Endodermal cell (in vitro differentiated cells): ENCODE measurements at regions not wholly inside any gene's neighbourhood (a gene's known extent, or its start where the extent isn't known, plus 50 kb on each side); places are given as distances from the start of the nearest gene placed in this dataset.

Experiments used
- DNase-seq: peaks from one replicate; pipeline ENCODE4 v3.0.0-alpha.2; 2017
- H3K27ac ChIP-seq: 2 replicates; pipeline ENCODE4 v1.5.1; 2013; ENCODE audit warnings: mild to moderate bottlenecking, low read depth, low read length, moderate library complexity
- H3K27me3 ChIP-seq: 2 replicates; pipeline ENCODE4 v1.6.1; 2013; ENCODE audit warnings: mild to moderate bottlenecking, low read length, moderate library complexity; ENCODE audit not compliant: insufficient read depth, control insufficient read depth, poor library complexity, severe bottlenecking
- H3K36me3 ChIP-seq: 2 replicates; pipeline ENCODE4 v1.7.0; 2013; ENCODE audit warnings: mild to moderate bottlenecking, low read length, moderate library complexity; ENCODE audit not compliant: control insufficient read depth, insufficient read depth
- H3K4me1 ChIP-seq: one replicate; pipeline ENCODE4 v1.7.0; 2013; ENCODE audit warnings: low read length; ENCODE audit not compliant: control insufficient read depth, insufficient read depth
- H3K4me3 ChIP-seq: 2 replicates; pipeline ENCODE4 v1.5.1; 2013; ENCODE audit warnings: mild to moderate bottlenecking, low read length, moderate library complexity
- H3K9ac ChIP-seq: 2 replicates; pipeline ENCODE4 v1.6.1; 2013; ENCODE audit warnings: mild to moderate bottlenecking, low read length, moderate library complexity; ENCODE audit not compliant: poor library complexity, severe bottlenecking; ENCODE audit errors: extremely low read depth
- H3K9me3 ChIP-seq: 2 replicates; pipeline ENCODE4 v1.6.1; 2013; ENCODE audit warnings: mild to moderate bottlenecking, low read length, moderate library complexity; ENCODE audit not compliant: control insufficient read depth
- H3K27ac Mint-ChIP-seq: 2 replicates; pipeline ENCODE4 v1.8.0; 2020; ENCODE audit warnings: mixed read lengths
- H3K27me3 Mint-ChIP-seq: 2 replicates; pipeline ENCODE4 v1.8.0; 2021; ENCODE audit warnings: mild to moderate bottlenecking, mixed read lengths; ENCODE audit not compliant: insufficient read depth
- H3K36me3 Mint-ChIP-seq: 2 replicates; pipeline ENCODE4 v1.8.0; 2020; ENCODE audit warnings: low read depth, mixed read lengths
- H3K4me1 Mint-ChIP-seq: 2 replicates; pipeline ENCODE4 v1.8.0; 2020; ENCODE audit warnings: mixed read lengths
- H3K4me3 Mint-ChIP-seq: 2 replicates; pipeline ENCODE4 v1.8.0; 2020; ENCODE audit warnings: mild to moderate bottlenecking, moderate library complexity, mixed read lengths
- H3K9me3 Mint-ChIP-seq: 2 replicates; pipeline ENCODE4 v1.8.0; 2020; ENCODE audit warnings: mild to moderate bottlenecking, mixed read lengths
- CTCF ChIP-seq: fragments of 200-600 bp; sonication (generic); conservative IDR thresholded peaks from 2 replicates; pipeline ENCODE4 v1.5.0; 2021; ENCODE audit warnings: antibody characterized with exemption, mild to moderate bottlenecking
- WGBS, 2 experiments: methylation state at CpG; one replicate each; pipeline versions ENCODE4 v1.1.5 to v1.1.7; 2013; ENCODE audit warnings: missing lambda C conversion rate in 2 of 2, mixed read lengths in 1 of 2; ENCODE audit not compliant: insufficient coverage in 1 of 2, insufficient read length in 1 of 2; 5-methylcytosine and 5-hydroxymethylcytosine counted together

DNA sequence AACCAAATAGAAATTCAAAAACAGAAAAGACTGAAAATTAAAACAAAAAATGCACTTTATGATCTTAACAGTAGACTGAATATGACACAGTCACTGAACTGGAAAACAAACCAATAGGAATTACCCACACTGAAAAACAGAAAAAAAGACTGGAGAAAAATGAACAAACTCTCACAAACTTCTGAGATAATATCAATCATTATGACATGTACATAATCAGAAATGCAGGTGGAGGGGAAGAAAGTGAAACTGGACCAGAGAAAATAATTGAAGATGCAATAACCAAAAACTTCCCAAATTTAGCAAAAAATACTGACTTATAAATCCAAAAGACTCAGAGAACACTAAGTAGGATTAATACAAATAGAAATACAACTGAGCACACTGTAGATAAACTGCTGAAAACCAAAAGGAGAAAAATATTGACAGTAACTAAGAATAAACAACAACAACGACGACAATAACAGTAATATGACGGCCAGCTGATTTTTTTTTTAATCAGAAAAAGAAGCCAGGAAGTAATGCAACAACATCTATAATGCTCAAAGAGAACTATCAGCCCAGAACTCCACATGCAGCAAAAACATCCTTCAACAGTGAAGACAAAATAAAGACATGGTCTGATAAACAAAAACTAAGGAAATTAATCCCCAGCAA, 108.1 kb downstream of the ZFAND4 start:
- Mint-ChIP-seq H3K4me1 (no peaks in the 10 kb centered on the region), H3K9me3 (peaks cover 41% of the 10 kb centered on the region), H3K27ac (peak overlapping the region; percentile 6), H3K36me3 (peaks cover 26% of the 10 kb centered on the region), H3K27me3 (no peaks in the 10 kb centered on the region), H3K4me3 (no peak overlapping the region)
- WGBS, 2 experiments, result 94% methylated on average over 3 of the region's 3 CpGs; no CpG with 5 or more reads in 1 of the 2 experiments
- H3K4me1 ChIP-seq, result no peaks in the 10 kb centered on the region
- DNase-seq, result no peak
- H3K36me3 ChIP-seq, result no peaks in the 10 kb centered on the region
- H3K9me3 ChIP-seq, result peaks cover 28% of the 10 kb centered on the region
- no peak overlapping the region for H3K9ac ChIP-seq
- no peak for TF ChIP-seq CTCF
- H3K27me3 ChIP-seq, result no peaks in the 10 kb centered on the region
- H3K27ac ChIP-seq, result no peak overlapping the region
- no peak overlapping the region for H3K4me3 ChIP-seq

DNA sequence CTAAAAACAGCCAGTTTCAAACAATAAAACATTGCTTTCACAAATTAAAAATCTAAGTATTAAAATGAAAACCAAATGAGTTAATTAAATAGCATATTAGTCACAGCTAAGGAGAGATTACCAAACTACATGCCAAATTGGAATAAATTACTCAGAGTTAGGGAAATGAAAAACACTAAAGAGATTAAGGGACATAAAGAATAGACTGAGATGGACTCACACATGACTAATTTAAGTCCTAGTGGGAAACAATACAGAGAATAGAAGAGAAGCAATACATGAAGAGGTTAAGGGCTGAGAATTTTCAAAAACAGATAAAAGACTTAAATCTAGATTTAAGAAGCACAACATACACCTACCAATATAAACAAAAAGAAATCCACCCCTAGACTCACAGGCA, 110.6 kb downstream of the ZFAND4 start:
- Histone ChIP-seq H3K36me3 (peaks cover 4% of the 10 kb centered on the region), H3K9ac (no peak overlapping the region), H3K4me3 (peak overlapping the region; percentile 47), H3K27ac (no peak overlapping the region), H3K9me3 (peaks cover 36% of the 10 kb centered on the region), H3K4me1 (no peaks in the 10 kb centered on the region), H3K27me3 (no peaks in the 10 kb centered on the region)
- Mint-ChIP-seq H3K27ac (no peak overlapping the region), H3K27me3 (no peaks in the 10 kb centered on the region), H3K4me3 (no peak overlapping the region), H3K9me3 (peaks cover 37% of the 10 kb centered on the region), H3K4me1 (peaks cover 8% of the 10 kb centered on the region), H3K36me3 (peaks cover 25% of the 10 kb centered on the region)
- TF ChIP-seq CTCF, result no peak
- DNase-seq, result no peak

DNA sequence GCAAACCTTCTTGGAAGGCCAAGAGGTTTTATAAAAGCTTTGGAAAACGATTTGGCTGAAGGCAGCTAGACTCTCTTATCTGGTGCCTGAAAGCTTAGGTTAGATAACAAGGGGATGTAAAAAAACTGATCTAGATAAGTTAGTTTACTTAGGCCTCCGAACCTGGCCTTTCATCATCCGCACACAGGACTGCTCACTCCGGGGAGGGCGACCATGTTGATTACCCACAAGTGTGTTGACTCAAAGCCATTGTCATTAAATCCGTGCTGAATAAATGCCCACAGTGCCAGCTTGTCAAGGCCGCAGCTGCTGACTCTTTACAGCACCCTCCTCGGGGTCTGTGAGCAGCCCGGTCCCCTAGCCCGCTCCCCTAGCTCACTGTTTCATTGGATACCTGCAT, 112.3 kb downstream of the ZFAND4 start:
- Mint-ChIP-seq H3K27ac (no peak overlapping the region), H3K4me3 (no peak overlapping the region), H3K9me3 (peaks cover 37% of the 10 kb centered on the region), H3K4me1 (peaks cover 8% of the 10 kb centered on the region), H3K36me3 (peaks cover 27% of the 10 kb centered on the region), H3K27me3 (no peaks in the 10 kb centered on the region)
- no peak for TF ChIP-seq CTCF
- H3K27me3 ChIP-seq, result no peaks in the 10 kb centered on the region
- H3K4me1 ChIP-seq, result no peaks in the 10 kb centered on the region
- H3K9ac ChIP-seq, result no peak overlapping the region
- H3K4me3 ChIP-seq, result peak overlapping the region; percentile 25
- peaks cover 4% of the 10 kb centered on the region for H3K36me3 ChIP-seq
- peaks cover 36% of the 10 kb centered on the region for H3K9me3 ChIP-seq
- H3K27ac ChIP-seq, result no peak overlapping the region
- DNase-seq, result no peak
- 91% methylated on average over 9 to 10 of the region's 10 CpGs for WGBS, 2 experiments
